HG02642 (cell line): ENCODE measurements at regions not wholly inside any gene's neighbourhood (a gene's known extent, or its start where the extent isn't known, plus 50 kb on each side); places are given as distances from the start of the nearest gene placed in this dataset.
"Not testable (repeated sequence)": the region's sequence is repeated elsewhere in the genome, so short reads cannot be mapped to it uniquely, and the experiment has no call there.

Experiments
- ATAC-seq: cut with Tn5 transposase; IDR thresholded peaks from one replicate; pipeline ENCODE4 v1.9.1; 2021; ENCODE audit warnings: mild to moderate bottlenecking; ENCODE audit not compliant: unreplicated experiment, poor library complexity

GRCh38 chr4:82104578-82104977 is 269.2 kb downstream of the HNRNPD start:
- no peak for ATAC-seq

GRCh38 chr4:82099928-82100579 is 273.7 kb downstream of the HNRNPD start:
- ATAC-seq = no peak

- ATAC-seq = no peak
These were observed 276.3 kb downstream of the HNRNPD start for GRCh38 chr4:82097504-82097903.

GRCh38 chr4:82090717-82091116 is 283.1 kb downstream of the HNRNPD start:
- no peak for ATAC-seq

- no peak for ATAC-seq
These were observed 289.0 kb downstream of the HNRNPD start for GRCh38 chr4:82084747-82085146.

- not testable (repeated sequence) for ATAC-seq
These were observed 296.3 kb downstream of the HNRNPD start for GRCh38 chr4:82077471-82077995.

- ATAC-seq = no peak
These were observed 297.0 kb downstream of the HNRNPD start for GRCh38 chr4:82076809-82077208.

GRCh38 chr4:82076359-82076758 is 297.4 kb downstream of the HNRNPD start:
- no peak for ATAC-seq

GRCh38 chr4:82071951-82072350 is 301.8 kb downstream of the HNRNPD start:
- no peak for ATAC-seq

- ATAC-seq = no peak
These were observed 303.7 kb downstream of the HNRNPD start for GRCh38 chr4:82069883-82070638.

- ATAC-seq = no peak
These were observed 310.8 kb downstream of the HNRNPD start for GRCh38 chr4:82063017-82063416.

- ATAC-seq = no peak
These were observed 315.7 kb downstream of the HNRNPD start for GRCh38 chr4:82057990-82058544.

GRCh38 chr4:82055156-82055555 is 318.6 kb downstream of the HNRNPD start:
- no peak for ATAC-seq

GRCh38 chr4:82053396-82053795 is 320.4 kb downstream of the HNRNPD start:
- ATAC-seq = no peak

GRCh38 chr4:82050796-82051195 is 323.0 kb downstream of the HNRNPD start:
- no peak for ATAC-seq

- ATAC-seq = no peak
These were observed 324.5 kb downstream of the HNRNPD start for GRCh38 chr4:82049294-82049693.

- no peak for ATAC-seq
These were observed 326.1 kb downstream of the HNRNPD start for GRCh38 chr4:82047731-82048130.

GRCh38 chr4:82046796-82047195 is 327.0 kb downstream of the HNRNPD start:
- ATAC-seq = no peak

- ATAC-seq = no peak
These were observed 328.5 kb downstream of the HNRNPD start for GRCh38 chr4:82045267-82045666.

- no peak for ATAC-seq
These were observed 329.4 kb downstream of the HNRNPD start for GRCh38 chr4:82044141-82044993.

GRCh38 chr4:82043809-82044137 is 330.0 kb downstream of the HNRNPD start:
- no peak for ATAC-seq
